HG02870 (cell line): ENCODE measurements at regions not wholly inside any gene's neighbourhood (a gene's known extent, or its start where the extent isn't known, plus 50 kb on each side); places are given as distances from the start of the nearest gene placed in this dataset.
"Not testable (repeated sequence)": the region's sequence is repeated elsewhere in the genome, so short reads cannot be mapped to it uniquely, and the experiment has no call there.

Experiments
- ATAC-seq: cut with Tn5 transposase; IDR thresholded peaks from one replicate; pipeline ENCODE4 v1.9.1; 2021; ENCODE audit warnings: mild to moderate bottlenecking, moderate library complexity; ENCODE audit not compliant: unreplicated experiment

- ATAC-seq = no peak
Observed at GRCh38 chr16:65375651-65376050, 253.8 kb upstream of the CDH11 start.

DNA sequence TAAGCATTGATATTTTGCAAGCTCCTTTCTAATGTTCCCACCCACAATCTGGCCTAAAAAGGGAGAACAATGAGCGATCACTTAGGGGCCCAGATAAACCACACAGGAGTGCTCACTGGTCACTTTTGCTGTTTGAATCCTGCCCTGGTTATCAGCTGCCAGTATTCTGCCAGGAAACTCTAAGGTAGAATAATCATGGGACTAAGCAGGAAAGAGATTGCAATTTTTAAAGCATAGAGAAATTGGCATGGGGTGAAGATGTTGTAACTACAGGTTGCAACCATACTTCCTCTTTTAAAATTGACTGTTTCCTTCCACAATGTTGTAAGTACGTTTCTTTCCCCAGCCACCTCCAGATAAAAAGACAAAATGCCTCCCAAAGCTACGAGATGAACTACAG is 251.2 kb upstream of the CDH11 start:
- ATAC-seq = no peak

DNA sequence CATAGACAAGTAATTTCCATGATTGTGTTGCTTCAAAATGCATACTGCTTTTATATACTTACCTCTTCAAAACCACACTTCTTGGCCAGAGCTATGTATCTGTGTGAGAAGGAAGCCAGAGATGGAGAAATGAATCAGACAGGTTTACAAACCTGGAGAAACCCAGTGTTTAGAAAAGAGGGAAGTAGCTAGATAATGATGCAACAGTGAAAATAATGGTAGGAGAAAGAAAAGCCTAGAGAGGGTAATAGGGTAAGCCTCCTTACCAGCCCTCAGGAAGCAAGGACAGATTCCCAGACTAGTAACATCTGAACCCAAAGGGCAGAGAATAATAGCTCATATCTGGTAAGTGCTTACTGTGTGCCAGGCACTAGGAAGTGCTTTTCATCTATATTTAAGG is 250.3 kb upstream of the CDH11 start:
- ATAC-seq = no peak

GRCh38 chr16:65365732-65366715 is 244.2 kb upstream of the CDH11 start:
- ATAC-seq = no peak

DNA sequence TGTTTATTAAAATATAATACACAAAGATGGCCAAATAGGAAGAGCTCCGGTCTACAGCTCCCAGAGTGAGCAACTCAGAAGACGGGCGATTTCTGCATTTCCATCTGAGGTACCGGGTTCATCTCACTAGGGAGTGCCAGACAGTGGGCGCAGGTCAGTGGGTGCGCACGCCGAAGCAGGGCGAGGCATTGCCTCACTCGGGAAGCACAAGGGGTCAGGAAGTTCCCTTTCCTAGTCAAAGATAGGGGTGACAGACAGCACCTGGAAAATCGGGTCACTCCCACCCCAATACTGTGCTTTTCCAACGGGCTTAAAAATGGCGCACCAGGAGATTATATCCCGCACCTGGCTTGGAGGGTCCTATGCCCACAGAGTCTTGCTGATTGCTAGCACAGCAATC is 234.9 kb upstream of the CDH11 start:
- not testable (repeated sequence) for ATAC-seq

GRCh38 chr16:65355706-65356105 is 233.8 kb upstream of the CDH11 start:
- ATAC-seq = no peak

- ATAC-seq = no peak
Observed at GRCh38 chr16:65353183-65353582, 231.3 kb upstream of the CDH11 start.

DNA sequence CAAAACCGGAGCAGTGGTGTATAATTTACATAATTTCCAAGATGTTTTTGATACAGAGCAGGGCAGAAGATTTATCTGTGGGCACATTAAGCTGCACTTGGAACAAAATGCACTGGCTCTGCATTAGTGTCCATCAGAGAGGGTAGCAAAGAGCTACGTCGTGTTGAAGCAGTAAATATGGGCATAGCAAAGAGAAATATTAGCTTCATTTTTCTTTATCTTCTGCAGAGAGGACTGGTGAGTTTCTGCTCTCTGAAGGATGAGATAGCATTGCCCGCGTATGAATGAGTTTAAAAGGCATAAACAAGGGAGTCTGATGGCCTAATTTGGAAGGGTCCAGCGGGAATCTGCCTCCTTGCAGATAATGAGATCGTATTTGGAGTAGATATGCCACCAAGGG is 227.8 kb upstream of the CDH11 start:
- ATAC-seq = no peak

- ATAC-seq = no peak
Observed at GRCh38 chr16:65343556-65343955, 221.7 kb upstream of the CDH11 start.

- no peak for ATAC-seq
Observed at GRCh38 chr16:65342231-65342866, 220.5 kb upstream of the CDH11 start.

GRCh38 chr16:65339062-65339461 is 217.2 kb upstream of the CDH11 start:
- ATAC-seq = no peak

- ATAC-seq = no peak
Observed at GRCh38 chr16:65336160-65336559, 214.3 kb upstream of the CDH11 start.

- ATAC-seq = no peak
Observed at GRCh38 chr16:65334081-65334480, 212.2 kb upstream of the CDH11 start.

- no peak for ATAC-seq
Observed at GRCh38 chr16:65333283-65333682, 211.4 kb upstream of the CDH11 start.

GRCh38 chr16:65327346-65327745 is 205.5 kb upstream of the CDH11 start:
- ATAC-seq = no peak

GRCh38 chr16:65323655-65324237 is 201.9 kb upstream of the CDH11 start:
- ATAC-seq = no peak

DNA sequence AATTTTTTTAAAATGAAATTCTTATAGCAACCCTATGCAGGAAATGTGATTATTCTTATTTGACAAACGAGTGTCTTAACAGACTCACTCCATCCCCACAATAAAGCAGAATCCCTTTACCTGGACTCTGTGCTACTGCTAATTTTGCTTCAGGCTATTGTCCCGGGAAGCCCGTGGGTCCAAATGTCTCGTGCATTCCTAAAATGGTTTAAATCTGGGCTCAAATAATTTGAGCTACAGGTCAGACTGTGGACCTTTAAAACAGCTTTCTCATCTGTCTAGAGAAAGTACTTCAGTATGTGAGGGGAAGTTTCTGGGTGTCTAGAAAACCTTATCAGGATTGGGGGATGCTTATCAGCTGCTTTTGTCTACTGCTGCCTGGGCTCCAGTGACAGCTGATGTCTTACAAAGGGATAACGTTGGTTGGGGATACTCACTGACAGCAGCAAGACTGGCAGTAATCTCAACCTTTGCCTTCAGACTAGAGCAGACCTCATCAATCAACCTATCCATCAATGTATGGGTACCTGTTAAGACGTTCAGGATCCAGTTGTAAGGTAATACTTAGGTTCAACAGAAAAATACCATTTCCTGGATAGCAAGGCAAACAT is 197.9 kb upstream of the CDH11 start:
- no peak for ATAC-seq

DNA sequence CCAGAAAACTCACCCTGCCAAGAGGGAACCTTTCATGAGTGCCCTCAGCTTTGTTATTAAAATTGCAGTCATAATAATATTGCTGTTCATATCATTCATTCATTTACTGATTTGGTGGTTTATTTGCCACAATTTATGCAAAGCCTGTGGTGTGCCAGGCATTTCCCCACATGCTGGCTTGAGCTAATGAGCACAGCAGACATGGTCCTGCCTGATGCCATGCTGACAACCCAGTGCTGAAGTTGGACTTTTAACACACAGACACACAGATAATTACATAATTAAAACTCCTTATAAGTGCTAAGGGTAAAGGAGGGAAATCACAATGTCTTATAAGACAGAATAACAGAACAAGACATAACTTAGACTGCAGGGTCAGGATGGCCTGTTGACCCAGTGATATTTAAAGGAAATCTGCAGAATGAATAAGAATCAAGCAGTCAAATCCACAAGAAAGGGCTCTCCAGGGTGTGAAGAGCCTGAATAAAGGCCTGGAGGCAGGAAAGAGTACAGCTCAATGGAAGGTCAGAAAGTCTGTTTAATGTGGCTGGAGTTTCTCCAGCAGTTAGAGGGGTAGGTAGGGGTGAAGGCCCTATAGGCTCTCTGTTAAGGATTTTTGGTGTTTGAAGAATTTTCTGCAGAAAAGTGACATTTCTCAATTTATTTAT is 196.9 kb upstream of the CDH11 start:
- no peak for ATAC-seq

- ATAC-seq = no peak
Observed at GRCh38 chr16:65318138-65318537, 196.3 kb upstream of the CDH11 start.

DNA sequence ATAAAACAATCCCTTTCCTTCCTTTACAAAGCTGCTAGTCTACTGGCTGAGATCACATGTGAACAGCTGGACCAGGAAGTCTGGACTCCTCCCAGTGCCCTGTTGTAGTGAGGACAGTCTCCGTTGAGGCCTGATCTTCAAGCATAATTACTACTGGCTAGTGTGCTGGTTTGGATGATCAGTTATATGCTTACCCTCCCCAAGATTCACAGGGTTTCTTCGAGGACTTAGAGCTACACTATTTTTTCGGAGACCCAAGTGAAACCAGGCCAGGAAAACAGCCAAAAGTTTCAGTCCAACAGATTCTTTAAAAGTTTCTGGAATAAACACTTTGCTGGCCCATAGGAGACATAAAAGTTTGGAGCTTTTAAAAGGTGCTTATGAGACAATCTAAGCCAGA is 194.9 kb upstream of the CDH11 start:
- ATAC-seq = no peak
